Smooth muscle cell (in vitro differentiated cells): ENCODE measurements at regions not wholly inside any gene's neighbourhood (a gene's known extent, or its start where the extent isn't known, plus 50 kb on each side); places are given as distances from the start of the nearest gene placed in this dataset.

Experiments
- DNase-seq: peaks from one replicate; lab custom pipeline; 2025; ENCODE audit not compliant: unreplicated experiment; lab: John Stamatoyannopoulos, UW
- H2AFZ ChIP-seq: fragments of 200-600 bp; sonication (generic); 2 replicates; pipeline ENCODE4 v1.6.0; 2016; ENCODE audit warnings: antibody characterized with exemption, low read depth, mild to moderate bottlenecking
- H3F3A ChIP-seq: fragments of 200-600 bp; sonication (generic); 2 replicates; pipeline ENCODE4 v1.6.0; 2017; ENCODE audit warnings: antibody characterized with exemption, low read depth
- H3K27ac ChIP-seq: fragments of 200-600 bp; sonication (generic); 2 replicates; pipeline ENCODE4 v1.5.1; 2016; ENCODE audit warnings: low read depth, mild to moderate bottlenecking
- H3K27me3 ChIP-seq: fragments of 200-600 bp; sonication (generic); 2 replicates; pipeline ENCODE4 v1.6.1; 2016; ENCODE audit warnings: low read depth, mild to moderate bottlenecking
- H3K36me3 ChIP-seq: fragments of 200-600 bp; sonication (generic); 2 replicates; pipeline ENCODE4 v1.5.1; 2016; ENCODE audit warnings: low read depth
- H3K4me1 ChIP-seq: fragments of 200-600 bp; sonication (generic); 2 replicates; pipeline ENCODE4 v1.5.1; 2016; ENCODE audit warnings: low read depth
- H3K4me2 ChIP-seq: fragments of 200-600 bp; sonication (generic); 2 replicates; pipeline ENCODE4 v1.6.0; 2016; ENCODE audit warnings: mild to moderate bottlenecking
- H3K4me3 ChIP-seq: fragments of 200-600 bp; sonication (generic); 2 replicates; pipeline ENCODE4 v1.5.1; 2016; ENCODE audit warnings: mild to moderate bottlenecking
- H3K79me2 ChIP-seq: fragments of 200-600 bp; sonication (generic); 2 replicates; pipeline ENCODE4 v1.6.0; 2016; ENCODE audit warnings: low read depth, mild to moderate bottlenecking
- H3K9ac ChIP-seq: fragments of 200-600 bp; sonication (generic); 2 replicates; pipeline ENCODE4 v1.6.0; 2016; ENCODE audit warnings: low read depth
- H3K9me3 ChIP-seq: fragments of 200-600 bp; sonication (generic); replicated peaks from 2 replicates; pipeline ENCODE4 v1.5.1; 2016; ENCODE audit warnings: low read depth
- H4K20me1 ChIP-seq: fragments of 200-600 bp; sonication (generic); 2 replicates; pipeline ENCODE4 v1.6.0; 2016; ENCODE audit warnings: low read depth
- CTCF ChIP-seq: fragments of 200-600 bp; sonication (generic); IDR thresholded peaks from 2 replicates; pipeline ENCODE4 v1.5.1; 2017; ENCODE audit warnings: borderline replicate concordance, mild to moderate bottlenecking, antibody characterized with exemption; ENCODE audit not compliant: insufficient read depth, poor library complexity, severe bottlenecking
- WGBS: methylation state at CpG from one replicate; pipeline ENCODE4 v1.1.7; 2016; ENCODE audit warnings: low lambda C conversion rate; 5-methylcytosine and 5-hydroxymethylcytosine counted together

- H3K27ac ChIP-seq, result no peak overlapping the region
- H3K4me1 ChIP-seq, result no peaks in the 10 kb centered on the region
- DNase-seq, result no peak
- H2AFZ ChIP-seq, result no peak overlapping the region
- H3K27me3 ChIP-seq, result no peaks in the 10 kb centered on the region
- H3K9ac ChIP-seq, result no peak overlapping the region
- 85% methylated on average over 3 of the region's 3 CpGs for WGBS
- H3K4me3 ChIP-seq, result no peak overlapping the region
- no peaks in the 10 kb centered on the region for H3F3A ChIP-seq
- TF ChIP-seq CTCF, result no peak
- H4K20me1 ChIP-seq, result no peaks in the 10 kb centered on the region
- no peaks in the 10 kb centered on the region for H3K9me3 ChIP-seq
- no peaks in the 10 kb centered on the region for H3K79me2 ChIP-seq
- no peaks in the 10 kb centered on the region for H3K36me3 ChIP-seq
- H3K4me2 ChIP-seq, result no peak overlapping the region
These were observed 1508.3 kb downstream of the RAPGEF2 start for GRCh38 chr4:160611181-160611580.

DNA sequence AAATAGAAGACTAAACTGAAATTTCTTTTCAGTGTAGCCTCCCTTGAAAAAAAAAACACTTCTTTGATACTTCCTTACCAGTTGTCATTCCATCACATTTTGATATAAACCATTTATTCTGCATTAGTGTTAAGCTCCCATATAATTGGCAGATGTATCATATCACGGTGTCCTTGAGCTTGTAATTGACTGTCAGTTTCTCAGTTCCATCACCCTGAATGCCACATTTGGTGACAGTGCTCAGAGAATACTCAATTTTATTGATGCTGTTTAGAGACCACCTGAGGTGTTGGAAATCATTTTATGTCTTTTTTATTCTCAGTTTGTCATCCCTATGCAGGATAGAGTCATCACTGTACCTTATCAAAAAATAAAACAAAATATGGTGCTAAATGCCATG, 1528.2 kb downstream of the RAPGEF2 start:
- no peak overlapping the region for H3K4me3 ChIP-seq
- H3K9me3 ChIP-seq, result no peaks in the 10 kb centered on the region
- 93% methylated on average over 1 of the region's 1 CpG for WGBS
- H3K36me3 ChIP-seq, result no peaks in the 10 kb centered on the region
- H3K79me2 ChIP-seq, result no peaks in the 10 kb centered on the region
- H3K4me2 ChIP-seq, result no peak overlapping the region
- no peaks in the 10 kb centered on the region for H3K27me3 ChIP-seq
- no peak overlapping the region for H2AFZ ChIP-seq
- no peak overlapping the region for H3K9ac ChIP-seq
- no peaks in the 10 kb centered on the region for H4K20me1 ChIP-seq
- no peak overlapping the region for H3K27ac ChIP-seq
- no peaks in the 10 kb centered on the region for H3F3A ChIP-seq
- no peak for TF ChIP-seq CTCF
- no peak for DNase-seq
- no peaks in the 10 kb centered on the region for H3K4me1 ChIP-seq

DNA sequence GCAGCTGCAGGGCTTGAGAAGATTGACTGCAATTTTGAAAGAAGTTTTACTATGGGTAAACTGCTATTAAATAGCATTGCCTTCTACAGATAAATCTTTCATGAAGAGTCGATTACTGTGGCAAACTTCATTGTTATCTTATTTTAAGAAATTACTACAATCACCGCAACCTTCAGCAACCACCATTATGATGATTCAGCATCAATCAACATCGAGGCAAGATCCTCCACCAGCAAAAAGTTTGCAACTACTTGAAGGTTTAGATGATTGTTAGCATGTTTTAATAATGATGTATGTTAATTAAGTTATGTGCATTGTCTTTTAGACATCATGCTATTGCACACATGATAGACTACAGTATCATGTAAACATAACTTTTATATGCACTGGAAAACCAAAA, 1511.0 kb downstream of the FSTL5 start:
- no peaks in the 10 kb centered on the region for H3K4me1 ChIP-seq
- H3K27me3 ChIP-seq, result no peaks in the 10 kb centered on the region
- peaks cover 4% of the 10 kb centered on the region for H3K9me3 ChIP-seq
- no peak overlapping the region for H3K4me3 ChIP-seq
- no peak overlapping the region for H3K27ac ChIP-seq
- no peaks in the 10 kb centered on the region for H3K36me3 ChIP-seq
- peaks cover 6% of the 10 kb centered on the region for H3F3A ChIP-seq
- WGBS, result 98% methylated on average over 3 of the region's 3 CpGs
- DNase-seq, result no peak
- H2AFZ ChIP-seq, result no peak overlapping the region
- H3K4me2 ChIP-seq, result peak overlapping the region; percentile 28
- no peak for TF ChIP-seq CTCF
- no peaks in the 10 kb centered on the region for H4K20me1 ChIP-seq
- no peaks in the 10 kb centered on the region for H3K79me2 ChIP-seq
- no peak overlapping the region for H3K9ac ChIP-seq

DNA sequence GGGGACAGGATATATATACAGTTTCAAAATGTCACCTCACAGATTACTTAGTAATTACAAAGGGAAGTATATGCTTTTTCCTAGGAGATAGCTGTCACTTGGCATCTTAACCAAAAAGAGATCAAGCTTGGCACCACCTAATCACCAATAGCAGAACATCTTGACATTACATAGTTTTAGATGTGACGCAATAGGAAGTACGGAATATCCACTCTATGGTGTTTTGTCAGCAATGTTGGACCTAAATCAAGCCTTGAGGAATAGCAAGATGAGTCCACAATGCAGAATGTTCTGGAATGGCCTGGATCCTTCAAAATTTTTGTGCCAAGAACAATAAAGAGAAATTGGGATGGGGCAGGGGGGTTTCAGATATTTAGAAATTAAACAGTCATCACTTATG, 1488.2 kb downstream of the FSTL5 start:
- Histone ChIP-seq H3K36me3 (no peaks in the 10 kb centered on the region), H3F3A (no peaks in the 10 kb centered on the region), H3K9me3 (no peaks in the 10 kb centered on the region), H3K4me3 (no peak overlapping the region), H3K9ac (no peak overlapping the region), H3K27me3 (no peaks in the 10 kb centered on the region), H3K4me1 (no peaks in the 10 kb centered on the region), H3K27ac (no peak overlapping the region), H2AFZ (no peak overlapping the region), H3K79me2 (no peaks in the 10 kb centered on the region), H4K20me1 (no peaks in the 10 kb centered on the region), H3K4me2 (no peak overlapping the region)
- 96% methylated on average over 2 of the region's 2 CpGs for WGBS
- no peak for TF ChIP-seq CTCF
- no peak for DNase-seq
